ENCODE measurements at regions not wholly inside any gene's neighbourhood (a gene's known extent, or its start where the extent isn't known, plus 50 kb on each side); places are given as distances from the start of the nearest gene placed in this dataset.

- TF ChIP-seq, protein P1, sequence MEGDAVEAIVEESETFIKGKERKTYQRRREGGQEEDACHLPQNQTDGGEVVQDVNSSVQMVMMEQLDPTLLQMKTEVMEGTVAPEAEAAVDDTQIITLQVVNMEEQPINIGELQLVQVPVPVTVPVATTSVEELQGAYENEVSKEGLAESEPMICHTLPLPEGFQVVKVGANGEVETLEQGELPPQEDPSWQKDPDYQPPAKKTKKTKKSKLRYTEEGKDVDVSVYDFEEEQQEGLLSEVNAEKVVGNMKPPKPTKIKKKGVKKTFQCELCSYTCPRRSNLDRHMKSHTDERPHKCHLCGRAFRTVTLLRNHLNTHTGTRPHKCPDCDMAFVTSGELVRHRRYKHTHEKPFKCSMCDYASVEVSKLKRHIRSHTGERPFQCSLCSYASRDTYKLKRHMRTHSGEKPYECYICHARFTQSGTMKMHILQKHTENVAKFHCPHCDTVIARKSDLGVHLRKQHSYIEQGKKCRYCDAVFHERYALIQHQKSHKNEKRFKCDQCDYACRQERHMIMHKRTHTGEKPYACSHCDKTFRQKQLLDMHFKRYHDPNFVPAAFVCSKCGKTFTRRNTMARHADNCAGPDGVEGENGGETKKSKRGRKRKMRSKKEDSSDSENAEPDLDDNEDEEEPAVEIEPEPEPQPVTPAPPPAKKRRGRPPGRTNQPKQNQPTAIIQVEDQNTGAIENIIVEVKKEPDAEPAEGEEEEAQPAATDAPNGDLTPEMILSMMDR (conservative IDR thresholded peaks at IDR 0.05; ENCODE audit: low read length) = no peak
- no peak for TF ChIP-seq EZH2phosphoT487 (IDR thresholded peaks at IDR 0.05; ENCODE audit: borderline replicate concordance)
These were observed 193.4 kb upstream of the TUT7 start for GRCh38 chr9:86547571-86547970.

Data from Loucy (cell line).